Hepatocyte (in vitro differentiated cells): ENCODE measurements at regions not wholly inside any gene's neighbourhood (a gene's known extent, or its start where the extent isn't known, plus 50 kb on each side); places are given as distances from the start of the nearest gene placed in this dataset.

Experiments used
- DNase-seq: peaks from one replicate; pipeline ENCODE4 v3.0.0-alpha.2; 2016; ENCODE audit warnings: low spot score
- H2AFZ ChIP-seq: fragments of 200-600 bp; sonication (generic); 2 replicates; pipeline ENCODE4 v1.6.0; 2016; ENCODE audit warnings: antibody characterized with exemption, mild to moderate bottlenecking
- H3K27ac ChIP-seq: fragments of 200-600 bp; sonication (generic); 2 replicates; pipeline ENCODE4 v1.5.1; 2016; ENCODE audit warnings: mild to moderate bottlenecking
- H3K27me3 ChIP-seq: fragments of 200-600 bp; sonication (generic); 2 replicates; pipeline ENCODE4 v1.6.1; 2016
- H3K36me3 ChIP-seq: fragments of 200-600 bp; sonication (generic); replicated peaks from 2 replicates; pipeline ENCODE4 v1.5.1; 2016; ENCODE audit warnings: low read depth; ENCODE audit not compliant: insufficient read depth
- H3K4me1 ChIP-seq: fragments of 200-600 bp; sonication (generic); 2 replicates; pipeline ENCODE4 v1.5.1; 2016; ENCODE audit warnings: mild to moderate bottlenecking, moderate library complexity; ENCODE audit not compliant: insufficient read depth
- H3K4me2 ChIP-seq: fragments of 200-600 bp; sonication (generic); 2 replicates; pipeline ENCODE4 v1.6.0; 2016
- H3K4me3 ChIP-seq: fragments of 200-600 bp; sonication (generic); 2 replicates; pipeline ENCODE4 v1.5.1; 2016; ENCODE audit warnings: mild to moderate bottlenecking
- H3K79me2 ChIP-seq: fragments of 200-600 bp; sonication (generic); 2 replicates; pipeline ENCODE4 v1.6.0; 2017; ENCODE audit warnings: mild to moderate bottlenecking
- H3K9me2 ChIP-seq: fragments of 200-600 bp; sonication (generic); replicated peaks from 2 replicates; pipeline ENCODE4 v1.6.0; 2017; ENCODE audit warnings: mild to moderate bottlenecking; ENCODE audit not compliant: insufficient read depth
- H3K9me3 ChIP-seq: fragments of 200-600 bp; sonication (generic); 2 replicates; pipeline ENCODE4 v1.5.1; 2016; ENCODE audit warnings: low read depth, mild to moderate bottlenecking
- H4K20me1 ChIP-seq: fragments of 200-600 bp; sonication (generic); 2 replicates; pipeline ENCODE4 v1.6.0; 2016; ENCODE audit warnings: mild to moderate bottlenecking; ENCODE audit not compliant: insufficient read depth, poor library complexity, severe bottlenecking
- CTCF ChIP-seq: fragments of 200-600 bp; sonication (generic); IDR thresholded peaks from 2 replicates; pipeline ENCODE4 v1.5.1; 2016; ENCODE audit warnings: antibody characterized with exemption, mild to moderate bottlenecking; ENCODE audit not compliant: poor library complexity
- EZH2 ChIP-seq: fragments of 200-600 bp; sonication (generic); IDR thresholded peaks from 2 replicates; pipeline ENCODE4 v1.6.1; 2016; ENCODE audit warnings: antibody characterized with exemption, mild to moderate bottlenecking, borderline replicate concordance
- EZH2phosphoT487 ChIP-seq: fragments of 200-600 bp; sonication (generic); IDR thresholded peaks from one replicate; pipeline ENCODE4 v1.6.1; 2018; ENCODE audit warnings: antibody characterized with exemption, mild to moderate bottlenecking, low read depth, moderate library complexity; ENCODE audit not compliant: unreplicated experiment, severe bottlenecking
- WGBS: methylation state at CpG from one replicate; pipeline ENCODE4 v1.1.6; 2016; ENCODE audit warnings: low lambda C conversion rate; ENCODE audit errors: missing lambda C conversion rate; 5-methylcytosine and 5-hydroxymethylcytosine counted together

GRCh38 chr9:14400658-14400995 lies 86.7 kb upstream of the NFIB start:
- Histone ChIP-seq H3K4me3 (no peak overlapping the region), H3K4me2 (peak overlapping the region; percentile 44), H3K4me1 (peaks cover 7% of the 10 kb centered on the region), H3K27ac (no peak overlapping the region), H3K9me2 (no peaks in the 10 kb centered on the region), H3K36me3 (no peaks in the 10 kb centered on the region), H4K20me1 (no peaks in the 10 kb centered on the region), H3K9me3 (no peaks in the 10 kb centered on the region), H3K79me2 (no peaks in the 10 kb centered on the region), H3K27me3 (no peaks in the 10 kb centered on the region), H2AFZ (peak overlapping the region; percentile 2)
- no peak for TF ChIP-seq EZH2
- peak; percentile 46 for TF ChIP-seq CTCF
- DNase-seq, result peak; percentile 28
- 65% methylated on average over 6 of the region's 6 CpGs for WGBS

- TF ChIP-seq EZH2 (no peak), EZH2phosphoT487 (no peak), CTCF (no peak)
- peaks cover 7% of the 10 kb centered on the region for H3K4me1 ChIP-seq
- H3K79me2 ChIP-seq, result no peaks in the 10 kb centered on the region
- no peak for DNase-seq
- H3K27ac ChIP-seq, result no peak overlapping the region
- peak overlapping the region; percentile 2 for H2AFZ ChIP-seq
- H3K4me2 ChIP-seq, result peak overlapping the region; percentile 44
- H3K9me2 ChIP-seq, result no peaks in the 10 kb centered on the region
- WGBS, result 29% methylated on average over 5 of the region's 5 CpGs
- no peaks in the 10 kb centered on the region for H3K9me3 ChIP-seq
- H3K4me3 ChIP-seq, result no peak overlapping the region
- no peaks in the 10 kb centered on the region for H3K36me3 ChIP-seq
- no peaks in the 10 kb centered on the region for H4K20me1 ChIP-seq
- H3K27me3 ChIP-seq, result no peaks in the 10 kb centered on the region
Measured at GRCh38 chr9:14399756-14400657, 86.1 kb upstream of the NFIB start.

- H3K79me2 ChIP-seq, result no peaks in the 10 kb centered on the region
- H3K9me3 ChIP-seq, result no peaks in the 10 kb centered on the region
- DNase-seq, result no peak
- 92% methylated on average over 8 of the region's 8 CpGs for WGBS
- H4K20me1 ChIP-seq, result no peaks in the 10 kb centered on the region
- H3K27ac ChIP-seq, result no peak overlapping the region
- H3K36me3 ChIP-seq, result no peaks in the 10 kb centered on the region
- no peak overlapping the region for H2AFZ ChIP-seq
- no peak for TF ChIP-seq EZH2
- TF ChIP-seq EZH2phosphoT487, result no peak
- no peak for TF ChIP-seq CTCF
- no peak overlapping the region for H3K4me2 ChIP-seq
- H3K9me2 ChIP-seq, result no peaks in the 10 kb centered on the region
- H3K27me3 ChIP-seq, result no peaks in the 10 kb centered on the region
- H3K4me1 ChIP-seq, result peaks cover 7% of the 10 kb centered on the region
- no peak overlapping the region for H3K4me3 ChIP-seq
Measured at GRCh38 chr9:14398473-14398872, 84.5 kb upstream of the NFIB start.
